ENCODE measurements at regions not wholly inside any gene's neighbourhood (a gene's known extent, or its start where the extent isn't known, plus 50 kb on each side); places are given as distances from the start of the nearest gene placed in this dataset.

DNA sequence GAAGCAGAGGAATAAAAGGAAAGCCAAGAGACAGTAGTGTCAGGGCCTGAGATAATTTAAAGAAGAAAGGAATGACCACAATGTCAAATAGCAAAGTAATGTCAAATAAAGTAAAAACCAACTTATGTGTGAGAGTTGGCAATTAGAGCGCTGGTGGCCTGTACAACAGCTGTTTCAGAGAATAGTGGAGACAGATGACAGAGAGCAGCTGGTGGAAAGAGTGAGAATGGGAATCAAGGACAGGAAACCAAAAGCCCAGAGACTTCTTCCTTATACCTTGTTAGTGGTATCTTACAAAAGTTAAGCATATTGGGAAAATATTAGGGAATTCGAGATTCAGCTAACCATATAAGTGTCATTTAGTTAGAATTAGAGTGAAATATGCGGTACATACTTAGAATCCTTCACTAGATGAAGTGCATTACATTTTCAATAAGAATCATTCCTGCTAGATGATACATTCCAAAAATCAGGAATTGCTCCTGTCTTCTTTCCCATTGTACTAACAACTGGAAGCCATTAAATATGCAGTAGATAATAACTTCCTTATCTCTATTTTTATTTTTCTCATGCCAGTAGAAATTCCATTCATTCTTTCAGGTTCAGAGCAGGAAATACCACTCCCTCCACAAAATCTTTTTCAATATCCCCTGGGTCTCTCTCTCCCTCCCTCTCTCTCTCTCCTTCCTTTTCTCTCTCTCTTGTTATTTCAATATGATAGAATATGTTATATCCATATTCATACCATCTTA, 525.4 kb downstream of the CENPC start:
- DNase-seq (ENCODE audit: low read depth): peak; percentile 52
- TF ChIP-seq, protein P1, sequence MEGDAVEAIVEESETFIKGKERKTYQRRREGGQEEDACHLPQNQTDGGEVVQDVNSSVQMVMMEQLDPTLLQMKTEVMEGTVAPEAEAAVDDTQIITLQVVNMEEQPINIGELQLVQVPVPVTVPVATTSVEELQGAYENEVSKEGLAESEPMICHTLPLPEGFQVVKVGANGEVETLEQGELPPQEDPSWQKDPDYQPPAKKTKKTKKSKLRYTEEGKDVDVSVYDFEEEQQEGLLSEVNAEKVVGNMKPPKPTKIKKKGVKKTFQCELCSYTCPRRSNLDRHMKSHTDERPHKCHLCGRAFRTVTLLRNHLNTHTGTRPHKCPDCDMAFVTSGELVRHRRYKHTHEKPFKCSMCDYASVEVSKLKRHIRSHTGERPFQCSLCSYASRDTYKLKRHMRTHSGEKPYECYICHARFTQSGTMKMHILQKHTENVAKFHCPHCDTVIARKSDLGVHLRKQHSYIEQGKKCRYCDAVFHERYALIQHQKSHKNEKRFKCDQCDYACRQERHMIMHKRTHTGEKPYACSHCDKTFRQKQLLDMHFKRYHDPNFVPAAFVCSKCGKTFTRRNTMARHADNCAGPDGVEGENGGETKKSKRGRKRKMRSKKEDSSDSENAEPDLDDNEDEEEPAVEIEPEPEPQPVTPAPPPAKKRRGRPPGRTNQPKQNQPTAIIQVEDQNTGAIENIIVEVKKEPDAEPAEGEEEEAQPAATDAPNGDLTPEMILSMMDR (IDR thresholded peaks at IDR 0.05; ENCODE audit: insufficient read depth, low read length): no peak
- H3K4me3 ChIP-seq (ENCODE audit: low read depth, low read length): no peak overlapping the region

DNA sequence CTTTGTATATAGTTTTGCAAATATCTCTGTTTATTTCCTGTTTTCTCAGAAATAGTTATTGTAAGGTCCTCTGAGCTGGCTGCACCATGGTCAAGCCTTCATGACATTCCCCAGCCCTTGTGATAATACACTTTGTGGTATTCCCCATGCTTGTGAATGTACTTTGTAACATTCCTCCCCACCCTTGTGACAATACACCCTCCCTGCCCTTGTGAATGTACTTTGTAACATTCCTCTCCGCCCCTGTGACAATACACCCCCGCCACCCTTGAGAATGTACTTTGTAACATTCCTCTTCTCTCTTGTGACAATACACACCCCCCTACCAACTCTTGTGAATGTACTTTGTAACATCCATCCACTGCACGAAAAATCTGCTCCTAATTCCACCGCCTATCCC, 530.7 kb downstream of the CENPC start:
- TF ChIP-seq, protein P1 (IDR thresholded peaks at IDR 0.05; ENCODE audit: insufficient read depth, low read length): no peak
- H3K4me3 ChIP-seq (ENCODE audit: low read depth, low read length): no peak overlapping the region
- DNase-seq (ENCODE audit: low read depth): no peak

DNA sequence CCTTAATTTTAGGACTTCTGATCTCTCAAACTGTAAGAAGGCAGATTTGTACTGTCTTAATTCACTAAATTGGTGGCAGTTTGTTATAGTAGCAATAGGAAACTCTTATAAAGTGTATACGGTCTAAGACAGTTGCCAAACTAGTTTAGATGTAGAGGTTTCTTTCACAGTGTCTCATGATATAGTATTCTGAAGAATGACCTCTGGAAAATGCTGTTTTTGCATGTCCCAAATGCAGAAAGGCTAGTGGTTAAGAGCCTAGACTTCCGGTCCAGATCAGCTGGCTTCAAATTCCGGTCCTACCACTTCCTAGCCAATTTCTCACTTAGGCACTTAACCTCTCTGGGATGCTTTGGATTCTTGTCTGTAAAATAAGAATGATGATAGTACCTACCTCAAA, 538.5 kb downstream of the CENPC start:
- TF ChIP-seq, protein P1 (IDR thresholded peaks at IDR 0.05; ENCODE audit: insufficient read depth, low read length): no peak
- DNase-seq (ENCODE audit: low read depth): no peak
- no peak overlapping the region for H3K4me3 ChIP-seq (ENCODE audit: low read depth, low read length)

DNA sequence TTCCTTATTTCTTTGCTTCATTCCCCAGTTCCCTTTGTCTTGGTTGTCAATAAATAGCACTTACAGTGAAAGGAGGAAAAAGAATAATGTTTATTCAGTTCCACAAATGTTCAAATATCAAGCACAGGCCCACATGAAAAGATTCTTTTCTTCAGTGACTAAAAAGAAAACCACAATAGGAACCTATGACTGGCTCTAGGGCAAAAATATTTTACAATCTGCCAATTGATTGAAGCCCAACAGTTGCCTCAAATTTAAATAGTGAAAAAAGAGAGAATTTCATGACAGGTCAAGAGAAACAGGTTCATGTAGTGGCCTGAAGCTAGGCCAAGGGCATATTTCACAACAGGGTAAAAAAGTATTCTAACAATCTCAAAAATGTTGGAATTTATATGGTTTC, 553.8 kb downstream of the CENPC start:
- no peak overlapping the region for H3K4me3 ChIP-seq (ENCODE audit: low read depth, low read length)
- DNase-seq (ENCODE audit: low read depth): peak; percentile 1
- TF ChIP-seq, protein P1 (IDR thresholded peaks at IDR 0.05; ENCODE audit: insufficient read depth, low read length): no peak

DNA sequence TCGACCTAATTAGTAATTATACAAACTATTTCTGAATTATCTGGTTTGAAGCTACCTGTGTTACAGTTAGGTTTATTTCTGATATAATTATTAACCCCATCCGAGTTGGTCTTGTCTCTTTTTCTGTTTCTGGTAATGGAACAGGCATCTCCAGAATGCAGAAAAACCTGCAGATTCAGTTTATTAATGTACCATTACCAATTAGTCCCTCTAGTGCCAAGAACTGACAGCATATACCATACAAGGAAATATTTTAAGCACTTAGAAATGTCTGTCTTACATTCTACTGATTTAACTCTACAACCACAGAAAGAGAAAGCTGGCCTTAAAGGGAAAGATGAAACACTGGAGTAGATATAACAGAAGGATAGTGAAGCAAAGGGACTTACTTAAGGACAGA, 570.6 kb downstream of the CENPC start:
- no peak overlapping the region for H3K4me3 ChIP-seq (ENCODE audit: low read depth, low read length)
- TF ChIP-seq, protein P1 (IDR thresholded peaks at IDR 0.05; ENCODE audit: insufficient read depth, low read length): no peak
- DNase-seq (ENCODE audit: low read depth): no peak

DNA sequence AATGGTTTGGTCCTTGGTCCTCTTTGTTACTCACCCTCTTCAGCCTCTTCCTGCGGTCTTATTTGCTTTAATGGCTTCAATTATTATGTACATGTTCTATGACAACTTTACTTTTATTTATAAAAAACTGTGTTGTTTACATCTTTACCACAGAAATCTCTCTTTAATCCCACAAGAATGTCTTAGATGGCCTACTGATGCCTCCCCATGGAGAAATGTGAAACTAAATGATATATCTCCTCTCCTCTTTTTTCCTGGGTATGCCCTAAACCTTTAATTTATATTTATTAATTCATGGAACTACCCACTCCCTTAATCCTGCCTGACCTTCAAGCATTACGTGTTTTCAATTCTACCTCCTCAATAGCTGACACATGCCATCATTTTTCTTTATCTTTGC, 573.2 kb downstream of the CENPC start:
- no peak overlapping the region for H3K4me3 ChIP-seq (ENCODE audit: low read depth, low read length)
- TF ChIP-seq, protein P1 (IDR thresholded peaks at IDR 0.05; ENCODE audit: insufficient read depth, low read length): no peak
- peak; percentile 23 for DNase-seq (ENCODE audit: low read depth)

DNA sequence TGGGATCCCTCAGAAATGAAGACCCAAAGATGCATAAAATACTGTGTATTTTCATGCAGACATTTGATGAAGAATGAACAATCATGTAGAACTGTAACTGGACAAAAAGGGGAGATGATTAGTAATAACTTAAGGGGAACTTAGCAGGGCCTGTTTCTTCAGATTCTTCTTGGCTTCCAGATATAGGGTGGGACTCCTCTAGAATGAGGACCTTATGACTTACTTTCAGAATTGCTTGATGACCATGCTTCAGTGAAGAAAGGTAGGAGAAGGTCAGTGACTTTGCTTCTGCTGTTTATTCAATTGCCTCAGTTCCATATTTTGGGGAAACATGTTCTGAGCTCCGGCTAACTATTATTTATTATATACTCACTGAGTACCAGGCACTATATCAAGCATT, 580.8 kb downstream of the CENPC start:
- no peak overlapping the region for H3K4me3 ChIP-seq (ENCODE audit: low read depth, low read length)
- TF ChIP-seq, protein P1 (IDR thresholded peaks at IDR 0.05; ENCODE audit: insufficient read depth, low read length): no peak
- no peak for DNase-seq (ENCODE audit: low read depth)

All from fibroblast of the aortic adventitia (primary cell).